ENCODE measurements at regions not wholly inside any gene's neighbourhood (a gene's known extent, or its start where the extent isn't known, plus 50 kb on each side); places are given as distances from the start of the nearest gene placed in this dataset.

DNA sequence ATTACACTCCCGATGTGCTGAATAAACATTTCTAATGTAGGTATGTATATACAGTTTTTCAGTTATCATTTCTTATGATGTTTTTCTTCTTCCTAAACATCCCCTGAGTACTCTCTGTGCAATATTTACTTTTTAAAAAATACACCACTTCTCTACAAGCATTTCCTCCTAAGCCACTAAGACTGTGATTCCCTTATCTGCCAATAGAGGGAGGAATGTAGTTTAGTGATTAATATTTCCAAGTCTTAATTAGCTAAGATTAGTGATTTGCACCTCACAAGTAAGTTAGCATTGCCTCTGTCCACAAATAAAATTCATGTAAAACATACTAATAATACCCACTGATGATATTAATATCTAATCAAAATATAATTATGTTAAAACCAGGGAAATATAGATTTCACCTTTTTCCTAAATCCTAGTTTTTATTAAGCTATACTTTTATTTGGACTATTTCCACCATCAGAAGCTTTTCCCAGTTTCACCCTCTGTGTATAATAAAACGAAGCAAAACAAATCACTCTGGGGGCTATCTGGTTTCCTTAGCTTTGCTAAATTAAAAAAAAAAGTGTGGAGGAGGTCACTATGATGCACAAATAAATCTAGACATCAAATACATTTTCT is 909.1 kb downstream of the FAT4 start:
- TF ChIP-seq, protein P1, sequence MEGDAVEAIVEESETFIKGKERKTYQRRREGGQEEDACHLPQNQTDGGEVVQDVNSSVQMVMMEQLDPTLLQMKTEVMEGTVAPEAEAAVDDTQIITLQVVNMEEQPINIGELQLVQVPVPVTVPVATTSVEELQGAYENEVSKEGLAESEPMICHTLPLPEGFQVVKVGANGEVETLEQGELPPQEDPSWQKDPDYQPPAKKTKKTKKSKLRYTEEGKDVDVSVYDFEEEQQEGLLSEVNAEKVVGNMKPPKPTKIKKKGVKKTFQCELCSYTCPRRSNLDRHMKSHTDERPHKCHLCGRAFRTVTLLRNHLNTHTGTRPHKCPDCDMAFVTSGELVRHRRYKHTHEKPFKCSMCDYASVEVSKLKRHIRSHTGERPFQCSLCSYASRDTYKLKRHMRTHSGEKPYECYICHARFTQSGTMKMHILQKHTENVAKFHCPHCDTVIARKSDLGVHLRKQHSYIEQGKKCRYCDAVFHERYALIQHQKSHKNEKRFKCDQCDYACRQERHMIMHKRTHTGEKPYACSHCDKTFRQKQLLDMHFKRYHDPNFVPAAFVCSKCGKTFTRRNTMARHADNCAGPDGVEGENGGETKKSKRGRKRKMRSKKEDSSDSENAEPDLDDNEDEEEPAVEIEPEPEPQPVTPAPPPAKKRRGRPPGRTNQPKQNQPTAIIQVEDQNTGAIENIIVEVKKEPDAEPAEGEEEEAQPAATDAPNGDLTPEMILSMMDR (IDR thresholded peaks at IDR 0.05) = no peak
- TF ChIP-seq POLR2A (IDR thresholded peaks at IDR 0.05) = no peak

All from Peyer's patch (tissue), 4 donors.